HepG2 (cell line): ENCODE measurements at regions not wholly inside any gene's neighbourhood (a gene's known extent, or its start where the extent isn't known, plus 50 kb on each side); places are given as distances from the start of the nearest gene placed in this dataset.

Experiments
- ARHGAP35 ChIP-seq: sonication (generic); formaldehyde crosslinking; IDR thresholded peaks from 2 replicates; pipeline ENCODE4 v1.9.0; 2022; ENCODE audit warnings: mild to moderate bottlenecking, inconsistent platforms, moderate library complexity, missing genetic modification reagents, borderline replicate concordance
- ARNT ChIP-seq: fragments of 450-650 bp; IDR thresholded peaks from 2 replicates; pipeline ENCODE4 v1.6.1; 2017
- ATF7 ChIP-seq, 2 experiments: fragments of 450-650 bp in 1 of 2; sonication (generic) in 1 of 2; formaldehyde crosslinking in 1 of 2; IDR thresholded peaks; 2 replicates each; pipeline versions ENCODE4 v1.4.0 to v1.6.1; 2016 to 2020; ENCODE audit warnings: antibody characterized with exemption in 1 of 2, mild to moderate bottlenecking in 1 of 2, missing genetic modification reagents in 1 of 2
- MAZ ChIP-seq, 2 experiments: sonication (generic) in 1 of 2; formaldehyde crosslinking in 1 of 2; IDR thresholded peaks; 2 replicates each; pipeline versions ENCODE4 v1.5.0 to v1.6.1; 2012 to 2020; ENCODE audit warnings: low read depth in 2 of 2, mild to moderate bottlenecking in 2 of 2, borderline replicate concordance in 1 of 2, improper control_type of control experiment in 1 of 2, low read length in 1 of 2, missing genetic modification reagents in 1 of 2, moderate library complexity in 1 of 2
- NFIB ChIP-seq: sonication (generic); formaldehyde crosslinking; IDR thresholded peaks from 2 replicates; pipeline ENCODE4 v1.9.0; 2021; ENCODE audit warnings: missing genetic modification reagents, mild to moderate bottlenecking, borderline replicate concordance
- ZFAT ChIP-seq: sonication (generic); formaldehyde crosslinking; conservative IDR thresholded peaks from 2 replicates; pipeline ENCODE4 v1.8.1; 2023; ENCODE audit warnings: missing genetic modification reagents, inconsistent platforms
- TF ChIP-seq, protein P1 (sequence below): sonication (generic); formaldehyde crosslinking; IDR thresholded peaks from 2 replicates; pipeline ENCODE4 v1.4.0; 2020; ENCODE audit warnings: missing genetic modification reagents
- TF ChIP-seq, protein P2 (sequence below): sonication (generic); formaldehyde crosslinking; IDR thresholded peaks from 2 replicates; pipeline ENCODE4 v1.4.0; 2020; ENCODE audit warnings: missing genetic modification reagents

DNA sequence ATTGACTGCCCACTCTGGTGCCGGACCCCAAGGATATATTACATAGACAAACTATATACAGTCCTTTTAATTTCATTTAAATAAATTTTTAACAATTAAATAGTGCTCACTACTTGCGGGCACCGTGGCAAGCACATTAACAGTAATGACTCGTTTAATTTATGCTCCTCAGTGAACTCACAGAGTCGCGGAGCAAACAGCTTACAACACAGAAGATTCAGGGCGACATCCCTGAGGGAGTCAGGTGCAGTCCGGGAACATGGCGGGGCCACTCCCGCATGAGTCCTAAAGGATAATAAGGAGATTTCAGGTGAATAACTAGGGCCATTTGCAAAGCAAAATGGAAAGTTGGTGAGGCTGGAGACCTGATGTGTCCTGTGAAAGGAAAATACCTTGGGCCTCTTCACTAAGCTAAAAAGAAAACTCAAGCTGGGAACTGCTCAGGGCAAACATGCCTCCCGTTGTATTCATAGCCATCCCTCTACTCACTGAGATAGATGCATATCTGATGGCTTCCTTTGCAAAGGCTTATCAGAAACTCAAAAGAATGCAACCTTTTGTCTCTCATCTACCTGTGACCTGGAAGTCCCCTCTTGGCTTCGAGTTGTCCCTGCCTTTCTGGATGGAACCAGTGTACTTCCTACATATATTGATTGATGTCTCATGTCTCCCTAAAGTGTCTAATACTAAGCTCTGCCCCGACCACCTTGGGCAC, 125.6 kb downstream of the KLF6 start (continued):
- TF ChIP-seq, protein P1, sequence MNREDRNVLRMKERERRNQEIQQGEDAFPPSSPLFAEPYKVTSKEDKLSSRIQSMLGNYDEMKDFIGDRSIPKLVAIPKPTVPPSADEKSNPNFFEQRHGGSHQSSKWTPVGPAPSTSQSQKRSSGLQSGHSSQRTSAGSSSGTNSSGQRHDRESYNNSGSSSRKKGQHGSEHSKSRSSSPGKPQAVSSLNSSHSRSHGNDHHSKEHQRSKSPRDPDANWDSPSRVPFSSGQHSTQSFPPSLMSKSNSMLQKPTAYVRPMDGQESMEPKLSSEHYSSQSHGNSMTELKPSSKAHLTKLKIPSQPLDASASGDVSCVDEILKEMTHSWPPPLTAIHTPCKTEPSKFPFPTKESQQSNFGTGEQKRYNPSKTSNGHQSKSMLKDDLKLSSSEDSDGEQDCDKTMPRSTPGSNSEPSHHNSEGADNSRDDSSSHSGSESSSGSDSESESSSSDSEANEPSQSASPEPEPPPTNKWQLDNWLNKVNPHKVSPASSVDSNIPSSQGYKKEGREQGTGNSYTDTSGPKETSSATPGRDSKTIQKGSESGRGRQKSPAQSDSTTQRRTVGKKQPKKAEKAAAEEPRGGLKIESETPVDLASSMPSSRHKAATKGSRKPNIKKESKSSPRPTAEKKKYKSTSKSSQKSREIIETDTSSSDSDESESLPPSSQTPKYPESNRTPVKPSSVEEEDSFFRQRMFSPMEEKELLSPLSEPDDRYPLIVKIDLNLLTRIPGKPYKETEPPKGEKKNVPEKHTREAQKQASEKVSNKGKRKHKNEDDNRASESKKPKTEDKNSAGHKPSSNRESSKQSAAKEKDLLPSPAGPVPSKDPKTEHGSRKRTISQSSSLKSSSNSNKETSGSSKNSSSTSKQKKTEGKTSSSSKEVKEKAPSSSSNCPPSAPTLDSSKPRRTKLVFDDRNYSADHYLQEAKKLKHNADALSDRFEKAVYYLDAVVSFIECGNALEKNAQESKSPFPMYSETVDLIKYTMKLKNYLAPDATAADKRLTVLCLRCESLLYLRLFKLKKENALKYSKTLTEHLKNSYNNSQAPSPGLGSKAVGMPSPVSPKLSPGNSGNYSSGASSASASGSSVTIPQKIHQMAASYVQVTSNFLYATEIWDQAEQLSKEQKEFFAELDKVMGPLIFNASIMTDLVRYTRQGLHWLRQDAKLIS (CRISPR knock-in tag) = no peak
- TF ChIP-seq ARNT = no peak
- TF ChIP-seq NFIB = no peak
- no peak for TF ChIP-seq ARHGAP35 (CRISPR knock-in tag)
- TF ChIP-seq ATF7 (IDR thresholded peaks at IDR 0.05) = no peak
- no peak for TF ChIP-seq ATF7 (CRISPR knock-in tag; IDR thresholded peaks at IDR 0.05)
- TF ChIP-seq ZFAT = no peak
- TF ChIP-seq, protein P2, sequence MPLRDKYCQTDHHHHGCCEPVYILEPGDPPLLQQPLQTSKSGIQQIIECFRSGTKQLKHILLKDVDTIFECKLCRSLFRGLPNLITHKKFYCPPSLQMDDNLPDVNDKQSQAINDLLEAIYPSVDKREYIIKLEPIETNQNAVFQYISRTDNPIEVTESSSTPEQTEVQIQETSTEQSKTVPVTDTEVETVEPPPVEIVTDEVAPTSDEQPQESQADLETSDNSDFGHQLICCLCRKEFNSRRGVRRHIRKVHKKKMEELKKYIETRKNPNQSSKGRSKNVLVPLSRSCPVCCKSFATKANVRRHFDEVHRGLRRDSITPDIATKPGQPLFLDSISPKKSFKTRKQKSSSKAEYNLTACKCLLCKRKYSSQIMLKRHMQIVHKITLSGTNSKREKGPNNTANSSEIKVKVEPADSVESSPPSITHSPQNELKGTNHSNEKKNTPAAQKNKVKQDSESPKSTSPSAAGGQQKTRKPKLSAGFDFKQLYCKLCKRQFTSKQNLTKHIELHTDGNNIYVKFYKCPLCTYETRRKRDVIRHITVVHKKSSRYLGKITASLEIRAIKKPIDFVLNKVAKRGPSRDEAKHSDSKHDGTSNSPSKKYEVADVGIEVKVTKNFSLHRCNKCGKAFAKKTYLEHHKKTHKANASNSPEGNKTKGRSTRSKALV (CRISPR knock-in tag) = no peak
- TF ChIP-seq MAZ (IDR thresholded peaks at IDR 0.05; ENCODE audit: borderline replicate concordance, low read depth, low read length) = no peak
- TF ChIP-seq MAZ (CRISPR knock-in tag; IDR thresholded peaks at IDR 0.05; ENCODE audit: low read depth) = no peak
